Urinary bladder (tissue), 3 donors: ENCODE measurements at regions not wholly inside any gene's neighbourhood (a gene's known extent, or its start where the extent isn't known, plus 50 kb on each side); places are given as distances from the start of the nearest gene placed in this dataset.
A peak's percentile ranks its signal among the peaks of the same experiment; 100 is the strongest.

ENCODE experiments used
- DNase-seq: peaks from one replicate; pipeline ENCODE4 v3.0.0-alpha.2; 2015; ENCODE audit errors: extremely low spot score
- H3K27ac ChIP-seq: one replicate; pipeline ENCODE4 v1.5.1; 2013; ENCODE audit warnings: low read depth, mild to moderate bottlenecking, moderate library complexity
- H3K36me3 ChIP-seq: one replicate; pipeline ENCODE4 v1.6.1; 2013; ENCODE audit warnings: mild to moderate bottlenecking, moderate library complexity; ENCODE audit not compliant: insufficient read depth
- H3K4me1 ChIP-seq: one replicate; pipeline ENCODE4 v1.6.1; 2013; ENCODE audit warnings: mild to moderate bottlenecking, moderate library complexity; ENCODE audit not compliant: insufficient read depth
- H3K4me3 ChIP-seq: one replicate; pipeline ENCODE4 v1.5.1; 2013; ENCODE audit warnings: low read depth, low read length
- WGBS: extraction: QIAGEN DNeasy Blood & Tissue Kit; methylation state at CpG from one replicate; pipeline ENCODE4 v1.1.7; 2013; 5-methylcytosine and 5-hydroxymethylcytosine counted together
- donor health status: healthy with polysubstance abuse.
- donor health status: healthy.

DNA sequence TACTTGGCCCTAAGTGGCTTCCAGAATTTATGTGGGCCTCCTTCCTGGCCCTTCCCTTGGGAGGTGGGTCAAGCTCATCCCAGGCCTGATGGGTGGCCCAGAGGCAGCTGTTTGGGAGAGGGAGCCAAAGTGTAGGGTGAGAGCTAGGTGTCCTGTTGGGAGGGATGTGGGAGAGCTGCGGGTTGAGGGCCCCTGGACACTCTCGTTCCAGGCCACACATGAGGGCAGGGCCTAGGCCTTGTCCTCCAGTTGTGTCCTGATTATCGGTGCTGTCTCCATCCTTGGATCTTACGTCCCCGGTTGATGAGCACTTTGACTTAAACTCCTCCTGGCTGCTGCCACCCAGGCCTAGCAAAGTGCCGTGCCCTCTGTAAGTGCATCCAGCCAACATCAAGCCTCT is 177.5 kb upstream of the VASH1 start:
- no peaks in the 10 kb centered on the region for H3K36me3 ChIP-seq
- DNase-seq = no peak
- no peak overlapping the region for H3K4me3 ChIP-seq
- no peak overlapping the region for H3K27ac ChIP-seq
- 90% methylated on average over 6 of the region's 6 CpGs for WGBS
- H3K4me1 ChIP-seq = no peaks in the 10 kb centered on the region

DNA sequence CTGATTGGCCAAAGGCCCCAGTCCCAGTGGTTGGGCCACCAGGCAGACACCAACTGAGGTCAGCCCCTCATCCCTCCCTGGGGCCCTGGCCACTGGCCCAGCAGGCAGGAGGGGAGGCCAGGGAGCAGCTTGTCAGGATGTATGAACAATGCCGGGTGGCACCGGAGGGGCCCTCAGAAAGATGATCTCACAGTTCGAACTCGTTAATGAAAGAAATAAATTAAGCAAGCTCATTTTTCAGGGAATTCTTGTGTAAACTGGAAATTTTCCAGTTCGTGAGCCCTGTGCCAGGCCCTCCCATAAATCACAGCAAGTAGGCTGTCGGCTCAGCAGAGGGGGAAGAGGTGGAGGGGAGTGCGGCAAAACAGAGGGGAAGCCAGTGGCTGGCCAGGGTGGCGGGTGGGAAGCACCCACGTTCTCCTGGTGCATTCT is 177.0 kb upstream of the VASH1 start:
- DNase-seq = peak; percentile 41
- H3K4me3 ChIP-seq = no peak overlapping the region
- WGBS = 37% methylated on average over 9 of the region's 9 CpGs

DNA sequence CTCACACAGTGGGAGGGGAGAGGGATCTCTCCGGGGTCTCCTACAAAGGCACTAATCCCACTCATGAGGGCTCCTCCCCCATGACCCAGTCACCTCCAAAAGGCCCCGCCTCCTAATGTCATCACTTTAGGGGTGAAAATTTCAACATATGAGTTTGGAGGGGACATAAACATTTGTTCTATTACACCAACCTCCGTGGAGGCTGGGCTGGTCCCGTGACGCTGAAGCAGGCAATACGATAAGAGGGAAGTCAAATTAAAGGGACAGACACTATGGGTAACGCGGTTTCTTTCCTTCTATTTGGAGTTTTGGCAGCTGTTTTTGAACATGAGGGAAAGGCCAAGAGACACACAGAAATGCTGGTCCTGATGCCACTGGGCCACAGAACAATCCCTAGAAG is 175.7 kb upstream of the VASH1 start:
- Histone ChIP-seq H3K4me1 (no peaks in the 10 kb centered on the region), H3K27ac (no peak overlapping the region), H3K4me3 (no peak overlapping the region), H3K36me3 (no peaks in the 10 kb centered on the region)
- DNase-seq = no peak
- 50% methylated on average over 8 of the region's 8 CpGs for WGBS

More for the DNA sequence above, 177.0 kb upstream of the VASH1 start:
- Histone ChIP-seq H3K36me3 (no peaks in the 10 kb centered on the region), H3K4me1 (no peaks in the 10 kb centered on the region), H3K27ac (no peak overlapping the region)

DNA sequence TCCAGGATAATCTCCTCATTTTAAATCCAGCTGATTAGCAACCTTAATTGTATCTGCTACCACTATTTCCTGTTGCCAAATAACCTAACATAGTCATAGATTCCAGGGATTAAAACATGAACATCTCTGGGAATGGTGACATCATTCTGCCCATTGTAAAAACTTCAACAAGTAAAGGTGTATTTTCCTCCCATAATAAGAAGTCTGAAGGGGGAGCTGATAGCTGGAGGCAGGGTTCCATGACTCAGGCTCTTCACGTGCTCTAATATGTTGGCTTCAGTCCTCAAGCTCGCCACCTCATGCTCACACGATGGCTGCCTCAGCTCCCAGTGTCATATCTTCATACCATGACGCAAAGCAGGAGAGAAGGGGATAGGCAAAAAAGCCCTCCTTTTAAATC is 172.0 kb upstream of the VASH1 start:
- Histone ChIP-seq H3K36me3 (no peaks in the 10 kb centered on the region), H3K4me1 (no peaks in the 10 kb centered on the region), H3K4me3 (no peak overlapping the region), H3K27ac (no peak overlapping the region)
- WGBS = 86% methylated on average over 4 of the region's 4 CpGs
- DNase-seq = no peak

DNA sequence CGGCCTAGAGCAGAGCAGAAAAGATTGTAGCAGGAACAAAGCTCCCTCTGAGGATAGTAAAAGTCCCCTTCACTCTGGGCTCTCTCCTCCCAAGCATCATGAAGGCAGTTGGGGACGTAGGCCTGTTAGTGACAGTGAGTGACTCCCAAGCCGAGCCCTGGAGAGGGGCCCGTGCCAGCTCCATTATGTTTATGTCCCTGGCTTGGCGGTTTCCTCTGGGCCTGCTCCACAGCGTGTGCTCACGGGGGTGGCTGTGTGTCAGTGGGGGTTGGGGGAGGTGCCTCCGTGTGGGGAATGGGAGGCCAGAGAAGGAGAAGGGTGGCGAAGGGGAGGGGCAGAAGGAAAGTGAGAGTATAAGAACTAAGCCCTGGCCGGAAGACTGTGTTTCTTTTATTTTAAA is 170.0 kb upstream of the VASH1 start:
- H3K36me3 ChIP-seq = no peaks in the 10 kb centered on the region
- H3K27ac ChIP-seq = no peak overlapping the region
- WGBS = 27% methylated on average over 10 of the region's 10 CpGs
- H3K4me3 ChIP-seq = no peak overlapping the region
- H3K4me1 ChIP-seq = no peaks in the 10 kb centered on the region
- DNase-seq = no peak

DNA sequence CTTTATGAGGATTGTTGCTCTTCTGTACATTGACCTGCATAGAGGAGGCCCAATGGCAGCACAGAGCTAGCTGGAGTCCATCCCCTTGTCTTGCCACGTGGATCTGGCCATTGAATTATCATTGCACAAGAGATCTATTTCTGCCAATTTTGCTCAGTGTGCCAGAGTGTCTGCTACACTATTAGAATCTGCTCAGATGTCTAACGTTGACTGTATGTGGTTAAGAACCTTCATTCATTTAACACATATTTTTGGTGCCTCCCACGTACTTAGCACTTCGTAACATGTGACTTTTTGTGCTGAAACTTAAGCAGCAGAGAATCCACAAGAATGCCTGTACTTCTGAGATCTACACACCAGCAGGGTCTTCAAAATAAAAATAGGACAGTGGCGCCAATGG is 166.0 kb upstream of the VASH1 start:
- no peak for DNase-seq
- Histone ChIP-seq H3K4me3 (no peak overlapping the region), H3K4me1 (no peaks in the 10 kb centered on the region), H3K36me3 (no peaks in the 10 kb centered on the region), H3K27ac (no peak overlapping the region)
- WGBS = 79% methylated on average over 5 of the region's 5 CpGs

DNA sequence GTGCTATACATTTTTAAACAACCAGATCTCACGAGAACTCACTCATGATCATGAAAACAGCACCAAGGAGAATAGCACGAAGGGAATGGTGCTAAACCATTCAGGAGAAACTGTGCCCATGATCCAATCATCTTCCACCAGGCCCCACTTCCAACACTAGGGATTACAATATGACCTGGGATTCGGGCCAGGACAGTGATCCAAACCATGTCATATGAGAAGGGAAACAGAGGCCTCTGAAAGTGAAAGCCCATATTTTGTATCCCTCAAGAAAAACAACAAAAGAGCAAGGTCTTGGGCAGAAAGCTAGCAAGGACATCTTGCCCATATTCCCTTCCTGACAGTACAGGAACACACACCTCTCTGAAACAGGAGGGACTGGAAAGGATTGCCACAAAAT is 163.9 kb upstream of the VASH1 start:
- Histone ChIP-seq H3K4me1 (no peaks in the 10 kb centered on the region), H3K4me3 (no peak overlapping the region), H3K36me3 (no peaks in the 10 kb centered on the region), H3K27ac (no peak overlapping the region)
- DNase-seq = no peak
- 61% methylated on average over 3 of the region's 3 CpGs for WGBS

DNA sequence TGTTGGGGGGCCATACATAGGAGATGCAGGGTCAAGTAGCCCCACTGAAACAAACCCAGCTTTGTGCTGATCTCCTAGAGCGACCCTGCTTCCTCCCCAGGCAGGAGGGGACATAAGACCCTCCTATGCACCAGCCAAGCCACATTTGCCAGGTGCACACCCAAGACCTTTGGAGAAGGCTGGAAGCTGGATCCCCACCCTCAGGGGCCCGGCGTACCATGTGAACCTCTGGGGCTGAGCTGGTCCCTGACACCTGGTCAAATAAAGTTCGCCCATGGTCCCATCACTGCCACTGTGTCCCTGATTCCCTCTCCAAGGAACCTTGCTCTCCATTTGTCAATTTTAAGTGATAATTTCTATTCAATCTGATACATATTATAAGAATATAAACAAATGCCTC is 162.1 kb upstream of the VASH1 start:
- H3K4me3 ChIP-seq = no peak overlapping the region
- no peaks in the 10 kb centered on the region for H3K4me1 ChIP-seq
- no peaks in the 10 kb centered on the region for H3K36me3 ChIP-seq
- 93% methylated on average over 4 of the region's 4 CpGs for WGBS
- no peak for DNase-seq
- no peak overlapping the region for H3K27ac ChIP-seq

DNA sequence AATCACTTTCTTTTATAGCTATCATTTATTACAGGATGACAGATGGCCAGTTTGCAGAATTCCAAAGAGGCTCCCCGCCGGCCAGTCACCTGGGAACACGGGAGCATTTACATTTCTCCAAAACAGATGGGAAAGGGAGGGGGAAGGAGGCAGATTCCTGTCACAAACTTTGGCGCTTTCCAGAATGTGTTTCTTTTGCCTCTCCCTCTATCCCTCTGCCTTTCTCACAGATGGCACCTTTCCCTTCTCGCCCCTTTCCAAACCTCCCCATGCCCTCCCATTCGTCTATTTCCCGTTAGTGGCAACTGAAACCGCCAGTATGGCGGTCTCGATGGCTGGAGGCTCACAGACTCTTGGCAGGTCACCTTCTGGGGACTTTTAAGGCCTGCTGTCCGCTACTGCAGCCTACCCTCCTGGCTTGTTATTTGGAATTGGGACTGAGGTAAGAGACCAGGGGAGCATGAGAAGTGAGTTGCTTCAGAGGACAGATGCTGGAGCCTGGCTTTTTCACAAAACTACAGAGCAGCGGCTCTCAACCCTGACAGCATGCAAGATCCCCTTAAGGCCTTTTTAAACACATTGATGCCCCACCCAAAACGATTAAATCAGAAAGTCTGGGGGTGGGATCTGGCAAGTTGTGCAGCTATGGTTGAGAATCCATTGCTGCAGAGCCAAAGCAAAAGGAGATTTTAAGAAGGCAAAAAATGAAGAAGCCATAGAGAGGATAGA is 161.5 kb upstream of the VASH1 start:
- Histone ChIP-seq H3K36me3 (no peaks in the 10 kb centered on the region), H3K4me1 (no peaks in the 10 kb centered on the region), H3K27ac (no peak overlapping the region), H3K4me3 (no peak overlapping the region)
- no peak for DNase-seq
- WGBS = 63% methylated on average over 13 of the region's 13 CpGs

DNA sequence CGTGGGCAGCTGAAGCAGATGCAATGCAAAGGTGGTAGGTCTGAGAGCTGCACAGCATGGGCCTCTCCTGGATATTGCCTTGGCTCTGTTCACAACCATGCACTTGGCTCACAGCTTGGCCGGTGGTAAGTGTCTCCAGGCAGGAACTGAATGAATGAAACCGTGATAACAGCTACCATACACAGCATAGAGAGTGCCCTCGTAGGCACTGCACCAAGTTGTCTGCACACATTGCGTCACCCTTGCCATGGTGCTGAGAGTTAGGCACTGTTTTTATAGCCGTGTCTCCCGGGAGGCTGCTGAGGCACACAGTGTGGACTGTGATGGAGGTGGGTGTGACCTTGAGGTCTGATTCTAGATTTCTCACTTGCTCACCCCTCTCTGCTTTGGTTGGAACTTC is 157.6 kb upstream of the VASH1 start:
- Histone ChIP-seq H3K36me3 (no peaks in the 10 kb centered on the region), H3K4me3 (no peak overlapping the region), H3K4me1 (no peaks in the 10 kb centered on the region), H3K27ac (no peak overlapping the region)
- DNase-seq = no peak
- 74% methylated on average over 7 of the region's 7 CpGs for WGBS

DNA sequence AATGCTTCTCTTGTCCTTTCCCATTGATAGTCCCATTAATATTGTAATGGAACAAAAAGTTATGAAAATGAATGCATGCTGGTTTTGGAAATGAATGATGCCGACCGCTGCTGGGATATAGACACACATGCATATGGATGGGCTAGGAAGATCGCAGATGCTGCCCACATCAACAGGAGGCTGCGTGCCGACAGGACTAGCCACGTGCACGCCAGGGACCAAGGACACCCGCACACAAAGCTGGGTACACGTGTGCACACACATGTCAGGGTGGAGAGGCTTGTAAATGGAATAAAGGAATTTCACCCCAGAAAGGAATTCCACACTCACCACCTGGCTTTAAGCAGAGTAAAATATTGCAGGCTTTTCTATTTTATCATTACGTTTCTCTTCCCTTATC is 153.8 kb upstream of the VASH1 start:
- no peak overlapping the region for H3K27ac ChIP-seq
- 69% methylated on average over 10 of the region's 10 CpGs for WGBS
- no peak overlapping the region for H3K4me3 ChIP-seq
- no peak for DNase-seq
- no peaks in the 10 kb centered on the region for H3K36me3 ChIP-seq
- no peaks in the 10 kb centered on the region for H3K4me1 ChIP-seq

DNA sequence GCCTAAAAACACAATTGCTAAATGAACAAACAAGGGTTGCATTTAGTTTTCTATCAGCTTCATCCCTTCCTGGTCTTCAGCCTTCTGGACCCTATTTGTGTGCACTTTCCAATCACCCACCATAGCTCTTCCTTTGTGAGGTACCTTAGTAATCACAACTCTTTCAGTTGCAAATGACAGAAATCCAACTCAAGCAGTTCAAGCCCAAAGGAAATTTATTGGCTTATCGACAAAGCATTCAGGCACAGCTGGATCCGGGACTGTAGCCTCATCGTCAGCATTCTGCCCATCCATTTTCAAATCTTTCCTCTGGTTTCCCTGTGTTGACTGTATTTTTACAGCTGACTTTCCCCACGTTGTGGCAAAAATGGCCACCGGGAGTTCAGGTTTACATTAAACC is 148.6 kb upstream of the VASH1 start:
- WGBS = 31% methylated on average over 5 of the region's 5 CpGs
- Histone ChIP-seq H3K4me3 (no peak overlapping the region), H3K27ac (no peak overlapping the region), H3K36me3 (no peaks in the 10 kb centered on the region), H3K4me1 (no peaks in the 10 kb centered on the region)
- DNase-seq = no peak

DNA sequence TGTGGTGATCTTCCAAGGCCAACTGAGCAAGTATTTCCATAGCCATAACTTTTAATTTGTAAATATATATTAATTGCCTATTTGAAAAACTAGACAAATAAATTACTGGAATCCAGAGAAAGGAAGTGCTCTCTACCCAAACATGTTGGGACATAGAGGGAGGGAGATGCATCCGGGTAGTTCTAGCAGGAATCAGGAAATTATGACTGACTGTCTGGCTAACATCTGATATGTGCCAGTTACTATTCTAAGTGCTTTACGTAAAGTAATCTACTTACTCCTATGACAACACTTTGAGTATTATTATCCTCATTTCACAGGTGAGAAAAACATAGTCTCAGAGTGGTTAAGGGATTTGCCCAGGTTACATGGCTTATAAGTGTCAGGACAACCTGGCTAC is 147.7 kb upstream of the VASH1 start:
- Histone ChIP-seq H3K4me3 (no peak overlapping the region), H3K4me1 (no peaks in the 10 kb centered on the region)
- 61% methylated on average over 2 of the region's 2 CpGs for WGBS

DNA sequence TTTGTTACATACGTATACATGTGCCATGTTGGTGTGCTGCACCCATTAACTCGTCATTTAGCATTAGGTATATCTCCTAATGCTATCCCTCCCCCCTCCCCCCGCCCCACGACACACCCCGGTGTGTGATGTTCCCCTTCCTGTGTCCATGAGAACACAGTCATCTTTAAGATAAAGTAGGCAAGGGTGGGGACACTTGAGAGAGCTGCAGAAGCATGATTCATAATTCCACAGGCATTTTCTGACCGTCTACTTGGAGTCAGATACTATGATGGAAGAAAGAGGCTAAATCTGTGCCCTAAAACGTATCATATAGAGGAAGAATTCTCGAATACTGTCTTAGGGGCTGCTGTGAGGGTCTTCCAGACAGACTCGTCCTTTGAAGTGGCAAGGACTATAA is 145.9 kb upstream of the VASH1 start:
- Histone ChIP-seq H3K36me3 (no peaks in the 10 kb centered on the region), H3K27ac (no peak overlapping the region), H3K4me1 (no peaks in the 10 kb centered on the region), H3K4me3 (no peak overlapping the region)
- DNase-seq = no peak
- 62% methylated on average over 9 of the region's 9 CpGs for WGBS

More for the DNA sequence above, 147.7 kb upstream of the VASH1 start:
- Histone ChIP-seq H3K36me3 (no peaks in the 10 kb centered on the region), H3K27ac (no peak overlapping the region)
- DNase-seq = no peak

DNA sequence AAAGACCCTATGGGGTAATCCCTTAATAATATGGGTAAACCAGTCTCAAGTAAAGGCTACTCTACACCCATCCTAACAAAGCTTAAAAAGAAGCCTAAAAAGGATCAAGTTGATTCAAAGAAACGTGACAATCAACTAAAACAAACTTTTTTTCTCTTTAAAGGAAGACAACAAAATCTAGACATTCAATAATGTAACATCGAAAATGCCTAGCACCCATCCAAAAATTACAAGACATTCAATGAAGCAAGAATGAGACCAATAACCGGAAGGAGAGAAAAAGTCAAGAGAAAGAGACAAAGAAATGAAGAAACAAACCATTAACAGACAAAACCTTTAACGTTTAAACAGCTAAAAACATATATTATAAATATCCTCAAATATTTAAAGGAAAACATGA is 143.8 kb upstream of the VASH1 start:
- no peaks in the 10 kb centered on the region for H3K36me3 ChIP-seq
- DNase-seq = no peak
- H3K27ac ChIP-seq = no peak overlapping the region
- H3K4me3 ChIP-seq = no peak overlapping the region
- H3K4me1 ChIP-seq = no peaks in the 10 kb centered on the region
- 78% methylated on average over 4 of the region's 4 CpGs for WGBS
